Astrocyte (in vitro differentiated cells and primary cell): ENCODE measurements at regions not wholly inside any gene's neighbourhood (a gene's known extent, or its start where the extent isn't known, plus 50 kb on each side); places are given as distances from the start of the nearest gene placed in this dataset.

Experiments
- CTCF ChIP-seq: IDR thresholded peaks from 2 replicates; pipeline ENCODE4 v1.5.1; 2011; ENCODE audit warnings: low read depth, mild to moderate bottlenecking, inconsistent platforms, low read length, moderate library complexity; ENCODE audit not compliant: insufficient read depth
- EZH2 ChIP-seq: IDR thresholded peaks from 2 replicates; pipeline ENCODE4 v1.6.1; 2012; ENCODE audit warnings: mild to moderate bottlenecking, low read length, inconsistent platforms; ENCODE audit not compliant: insufficient read depth

- no peak for TF ChIP-seq CTCF
- TF ChIP-seq EZH2 = no peak
These were observed 99.6 kb downstream of the ZFP36L2 start for GRCh38 chr2:43126817-43127207.
